T-helper 2 cell (primary cell): ENCODE measurements at regions not wholly inside any gene's neighbourhood (a gene's known extent, or its start where the extent isn't known, plus 50 kb on each side); places are given as distances from the start of the nearest gene placed in this dataset.

Source experiments
- DNase-seq, 5 experiments: peaks; one replicate each; pipeline versions ENCODE4 v3.0.0 to v3.0.0-alpha.2; 2012 to 2022

- DNase-seq, result no peak
Measured at GRCh38 chr6:33921745-33922144, 117.9 kb upstream of the MLN start.

- no peak for DNase-seq
Measured at GRCh38 chr6:33918175-33918695, 114.4 kb upstream of the MLN start.

GRCh38 chr6:33915134-33915533 lies 111.3 kb upstream of the MLN start:
- DNase-seq, result no peak

DNA sequence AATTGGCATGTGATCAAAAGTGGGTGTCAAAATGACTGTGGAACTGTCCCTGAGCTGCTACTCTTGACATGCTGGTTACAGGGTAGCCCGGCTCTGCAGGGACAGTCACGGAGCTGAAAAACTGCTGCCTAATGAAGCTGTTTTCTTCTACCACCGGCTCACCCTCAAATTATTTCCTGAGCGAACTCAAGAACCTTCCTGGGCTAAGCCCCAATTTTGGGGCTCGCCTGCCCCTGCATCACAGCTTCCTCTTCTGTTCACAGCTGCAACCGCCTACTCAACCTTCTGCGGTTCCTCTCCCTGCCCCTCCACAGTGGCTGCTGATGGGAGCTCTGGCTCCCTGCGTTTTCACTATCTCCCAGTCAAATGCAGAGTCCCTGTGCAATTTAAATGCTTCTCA lies 110.8 kb upstream of the MLN start:
- peak in 3 of 5 experiments; percentile 12 to 61 (median 58) for DNase-seq

DNA sequence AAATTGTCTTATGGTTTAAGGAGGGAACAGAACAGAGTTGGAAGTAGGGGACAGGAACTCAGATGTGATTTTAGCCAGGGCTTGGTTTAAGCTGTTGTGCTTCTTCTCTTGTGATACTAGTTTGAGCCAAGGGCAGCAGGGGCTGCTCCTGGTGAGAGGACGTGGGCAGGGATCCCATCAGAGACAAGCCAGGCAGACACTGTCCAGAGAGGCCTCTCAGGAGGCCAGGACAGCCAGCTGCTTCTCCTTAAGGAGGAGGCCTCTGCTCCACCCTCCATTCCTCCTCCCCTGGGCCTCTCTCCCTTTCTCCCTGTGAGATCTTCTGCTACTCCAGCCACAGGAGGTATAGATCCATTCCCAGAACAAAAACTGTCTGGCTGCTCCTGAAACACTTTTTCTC lies 108.4 kb upstream of the MLN start:
- no peak for DNase-seq

DNA sequence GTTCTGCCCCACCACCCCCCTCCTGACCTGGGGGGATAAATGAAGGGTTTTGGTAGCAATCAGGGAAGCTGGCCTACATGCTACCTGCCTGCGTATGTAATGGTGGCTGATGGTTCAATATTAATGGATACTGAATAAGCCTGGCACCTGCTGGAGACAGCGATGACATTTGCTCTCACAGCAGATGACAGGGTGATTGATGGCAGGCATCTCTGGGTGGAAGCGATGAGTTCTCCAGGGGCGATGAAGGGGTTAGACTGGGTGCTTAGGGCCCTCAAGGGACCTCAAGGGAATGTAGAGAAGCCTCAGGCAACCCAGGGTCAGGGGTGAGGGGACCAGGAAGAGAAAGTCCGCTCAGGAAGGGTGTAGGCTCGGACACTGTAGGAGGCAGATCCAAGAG lies 107.7 kb upstream of the MLN start:
- no peak for DNase-seq

DNA sequence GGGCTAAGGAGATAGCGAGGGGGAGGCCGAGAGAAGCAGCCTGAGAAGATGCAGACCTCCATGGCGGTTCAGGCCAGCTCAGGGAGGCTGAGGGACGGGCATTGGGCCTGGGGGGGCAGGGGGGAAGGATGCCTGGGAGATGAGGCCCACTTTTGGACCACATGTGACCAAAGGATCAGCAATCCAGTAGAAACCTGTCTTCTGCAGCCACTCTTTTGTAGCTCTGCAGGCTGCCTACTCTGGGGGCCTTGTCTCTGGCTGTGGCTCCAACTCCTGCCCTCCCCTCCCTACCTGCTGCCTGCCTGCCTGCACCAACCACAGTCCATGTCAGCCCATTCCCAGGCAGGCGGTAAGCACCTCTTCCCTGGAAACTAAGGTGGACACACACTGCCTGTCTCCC lies 106.8 kb upstream of the MLN start:
- DNase-seq, result no peak

- DNase-seq, result no peak
Measured at GRCh38 chr6:33909737-33910136, 105.9 kb upstream of the MLN start.

GRCh38 chr6:33908025-33908424 lies 104.2 kb upstream of the MLN start:
- DNase-seq, result no peak

GRCh38 chr6:33907227-33907626 lies 103.4 kb upstream of the MLN start:
- no peak for DNase-seq

- DNase-seq, result no peak
Measured at GRCh38 chr6:33906439-33906838, 102.6 kb upstream of the MLN start.

- peak in 2 of 5 experiments; percentile 80 to 90 for DNase-seq
Measured at GRCh38 chr6:33905071-33905609, 101.3 kb upstream of the MLN start.

DNA sequence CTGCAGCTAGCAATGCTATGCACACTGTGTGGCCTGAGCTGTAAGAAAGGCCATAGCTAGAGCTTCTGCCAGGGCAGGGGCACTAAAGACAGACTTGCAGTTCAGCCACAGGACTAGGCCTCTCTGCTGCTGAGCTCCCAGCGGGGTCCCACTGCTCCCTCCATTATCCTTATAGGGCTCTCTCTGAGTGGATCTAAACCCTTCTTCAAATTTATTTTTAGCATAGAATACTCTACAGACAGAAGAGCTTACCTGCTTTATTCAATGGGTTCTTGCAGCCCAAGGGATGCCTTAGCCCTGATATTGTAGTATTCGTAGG lies 100.9 kb upstream of the MLN start:
- DNase-seq, result no peak

DNA sequence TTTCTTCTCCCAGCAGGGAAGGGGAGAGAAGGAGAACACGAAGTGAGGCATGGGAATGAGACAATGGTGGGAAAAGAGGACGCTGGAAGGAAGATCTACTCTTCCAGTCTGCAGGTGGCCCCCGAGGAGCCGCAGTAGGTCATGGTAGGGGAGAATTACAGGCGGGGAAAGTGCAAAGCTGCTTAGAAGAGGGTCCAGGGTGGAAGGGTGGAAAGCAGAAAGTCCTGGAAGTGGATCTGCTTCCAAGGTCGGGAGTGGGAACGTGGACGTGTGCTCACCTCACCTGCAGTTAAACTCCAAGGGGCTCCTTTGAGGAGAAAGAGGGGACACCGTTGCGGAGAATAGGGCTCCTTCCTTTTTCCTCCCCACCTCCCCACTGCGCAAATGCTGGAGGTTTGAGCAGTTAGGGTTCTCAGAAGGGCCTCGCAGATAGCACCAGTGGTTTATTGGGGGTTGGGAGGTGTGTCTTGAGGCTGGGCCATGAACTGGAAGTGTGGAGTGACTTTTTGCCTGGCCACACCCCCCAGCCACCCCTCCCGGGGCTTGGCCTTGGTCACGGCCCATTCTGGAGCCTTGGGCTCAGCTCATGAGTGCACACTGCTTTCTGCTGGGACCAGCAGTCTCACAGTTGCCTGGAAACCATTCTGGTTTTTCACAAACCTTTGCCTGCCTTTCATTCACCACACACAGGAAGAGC lies 100.4 kb upstream of the MLN start:
- peak in 4 of 5 experiments; percentile 18 to 97 (median 56) for DNase-seq

DNA sequence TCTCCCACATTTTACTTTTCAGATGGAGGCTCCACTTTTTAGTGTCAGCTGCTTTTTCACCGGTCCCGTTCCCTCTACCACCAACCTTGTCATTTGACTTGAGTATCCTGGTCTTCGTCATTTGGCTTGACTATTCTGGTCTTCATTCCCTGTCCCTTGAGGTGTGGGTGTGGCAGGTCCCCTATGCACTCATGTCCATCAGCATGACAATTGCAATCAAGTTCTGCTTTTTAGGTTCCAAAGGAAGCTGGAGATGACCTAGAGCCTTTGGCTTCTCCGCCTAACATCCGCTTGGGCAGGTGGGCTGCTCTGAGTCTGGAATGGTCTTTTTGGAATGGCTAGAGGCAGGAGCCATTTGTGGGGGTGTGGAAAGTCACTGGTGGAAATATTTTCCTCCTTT lies 99.8 kb upstream of the MLN start:
- DNase-seq, result no peak

GRCh38 chr6:33902457-33902853 lies 98.7 kb upstream of the MLN start:
- DNase-seq, result no peak

GRCh38 chr6:33901822-33902456 lies 98.1 kb upstream of the MLN start:
- DNase-seq, result no peak

GRCh38 chr6:33898771-33899170 lies 95.0 kb upstream of the MLN start:
- DNase-seq, result no peak

DNA sequence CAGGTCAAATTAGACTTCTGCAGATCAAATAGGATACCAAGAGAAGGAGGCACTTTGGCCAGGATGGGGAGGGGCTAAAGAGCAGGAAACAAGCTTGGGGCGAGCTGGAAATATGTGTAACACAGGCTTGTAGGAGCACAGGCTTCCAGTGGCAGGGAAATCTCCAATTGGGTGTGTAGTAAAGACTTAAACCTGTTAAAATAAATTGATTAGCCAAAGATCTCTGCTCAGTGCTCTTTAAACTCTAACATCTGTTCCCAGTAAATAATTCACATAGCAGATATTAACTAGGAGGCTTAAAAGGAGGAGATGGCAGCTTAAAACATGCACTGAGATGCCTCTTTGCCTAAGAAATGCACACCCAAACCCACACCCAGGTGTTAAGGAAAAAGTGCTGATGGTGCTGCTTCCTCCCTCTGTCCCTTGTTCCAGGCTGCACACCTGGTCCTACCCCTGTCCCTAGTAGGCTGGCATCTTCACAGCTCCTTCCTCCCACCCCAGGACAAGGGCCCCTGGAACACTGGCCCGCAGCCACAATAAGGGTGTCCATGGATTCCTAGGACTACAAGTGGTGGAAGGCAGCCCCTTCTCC lies 93.5 kb upstream of the MLN start:
- DNase-seq, result no peak

DNA sequence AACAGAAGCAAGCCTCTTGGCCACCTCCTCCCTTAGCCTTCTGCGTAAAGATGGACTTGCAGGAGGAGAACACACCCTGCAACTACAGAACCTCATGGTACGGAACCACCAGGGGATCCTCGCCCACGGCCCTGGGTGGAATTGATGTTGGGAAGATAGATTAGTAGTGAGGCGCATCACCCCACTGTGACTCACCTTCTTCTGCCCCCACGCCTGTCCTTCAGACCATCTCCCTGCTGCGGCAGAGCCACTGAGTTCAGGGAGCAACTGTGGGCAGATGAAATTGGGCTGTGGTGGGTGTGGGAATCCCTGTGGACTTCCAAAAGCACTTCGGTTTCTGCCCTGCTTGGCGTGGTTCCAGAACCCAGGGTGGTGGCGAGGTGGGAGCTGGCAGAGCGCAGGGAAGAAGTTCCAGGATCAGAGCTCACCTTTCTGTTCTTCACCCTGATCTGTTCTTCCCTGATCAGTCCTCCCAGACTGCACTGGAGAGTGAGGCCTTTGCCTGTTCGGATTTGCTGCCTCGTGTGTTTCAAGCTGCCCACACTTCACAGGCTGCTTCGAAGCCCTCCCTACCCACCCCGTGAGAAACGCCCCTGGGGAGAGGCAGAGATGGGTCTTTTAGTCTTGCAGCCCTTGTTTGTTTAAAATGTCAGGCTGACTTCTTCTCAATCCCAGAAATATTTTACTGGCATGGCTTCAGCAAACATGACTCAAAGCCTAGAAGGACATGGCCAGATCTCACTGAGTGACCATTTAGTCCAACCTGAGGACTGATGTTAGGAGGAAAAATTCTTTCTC lies 92.8 kb upstream of the MLN start:
- no peak for DNase-seq

- DNase-seq, result peak in 1 of 5 experiments; percentile 11
Measured at GRCh38 chr6:33895988-33896387, 92.2 kb upstream of the MLN start.

GRCh38 chr6:33895296-33895695 lies 91.5 kb upstream of the MLN start:
- peak in 2 of 5 experiments; percentile 34 to 78 for DNase-seq

DNA sequence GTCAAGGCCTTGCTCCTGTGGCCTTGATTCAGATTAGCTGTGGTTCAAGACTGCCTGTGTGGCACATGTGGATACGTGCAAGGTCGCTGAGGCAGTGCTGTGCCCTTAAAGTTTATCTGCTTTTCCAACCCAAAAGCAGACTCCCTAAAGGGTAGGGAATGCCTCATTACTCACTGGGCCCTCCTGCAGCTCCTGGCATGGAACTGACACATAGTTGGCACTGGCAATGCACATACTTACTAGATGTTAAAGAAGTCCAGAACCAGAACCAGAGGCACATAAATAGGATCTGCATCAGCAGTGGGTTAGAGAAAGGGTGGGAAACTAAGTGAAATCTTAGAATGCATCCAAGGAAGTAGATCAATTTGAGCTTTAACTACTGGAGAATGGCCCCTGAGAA lies 90.6 kb upstream of the MLN start:
- DNase-seq, result no peak
